HFFc6 (cell line): ENCODE measurements at regions not wholly inside any gene's neighbourhood (a gene's known extent, or its start where the extent isn't known, plus 50 kb on each side); places are given as distances from the start of the nearest gene placed in this dataset.

Source experiments
- DNase-seq: peaks from one replicate; pipeline ENCODE4 v3.0.0-alpha.2; 2018
- H3K27ac Mint-ChIP-seq: 2 replicates; pipeline ENCODE4 v1.8.0; 2020; ENCODE audit warnings: mild to moderate bottlenecking, mixed read lengths
- H3K27me3 Mint-ChIP-seq: 2 replicates; pipeline ENCODE4 v1.8.0; 2021; ENCODE audit warnings: mild to moderate bottlenecking, moderate library complexity, mixed read lengths; ENCODE audit not compliant: insufficient read depth
- H3K36me3 Mint-ChIP-seq: 2 replicates; pipeline ENCODE4 v1.8.0; 2021; ENCODE audit warnings: low read depth, mixed read lengths
- H3K4me1 Mint-ChIP-seq: 2 replicates; pipeline ENCODE4 v1.8.0; 2020; ENCODE audit warnings: low read depth, mixed read lengths
- H3K4me3 Mint-ChIP-seq: 2 replicates; pipeline ENCODE4 v1.8.0; 2020; ENCODE audit warnings: mild to moderate bottlenecking, moderate library complexity, mixed read lengths
- H3K9me3 Mint-ChIP-seq: 2 replicates; pipeline ENCODE4 v1.8.0; 2020; ENCODE audit warnings: mild to moderate bottlenecking, mixed read lengths
- CTCF ChIP-seq: fragments of 200-600 bp; sonication (generic); IDR thresholded peaks from 2 replicates; pipeline ENCODE4 v1.5.0; 2021; ENCODE audit warnings: antibody characterized with exemption, mild to moderate bottlenecking

GRCh38 chr6:14397518-14397901 is 279.9 kb downstream of the CD83 start:
- no peaks in the 10 kb centered on the region for H3K9me3 Mint-ChIP-seq
- H3K4me1 Mint-ChIP-seq: peaks cover 9% of the 10 kb centered on the region
- H3K36me3 Mint-ChIP-seq: no peaks in the 10 kb centered on the region
- H3K4me3 Mint-ChIP-seq: no peak overlapping the region
- peaks cover 13% of the 10 kb centered on the region for H3K27me3 Mint-ChIP-seq
- no peak for DNase-seq
- no peak for TF ChIP-seq CTCF
- H3K27ac Mint-ChIP-seq: no peak overlapping the region

GRCh38 chr6:14398953-14399352 is 281.4 kb downstream of the CD83 start:
- Mint-ChIP-seq H3K27me3 (peaks cover 10% of the 10 kb centered on the region), H3K4me3 (no peak overlapping the region), H3K9me3 (no peaks in the 10 kb centered on the region), H3K27ac (no peak overlapping the region), H3K36me3 (no peaks in the 10 kb centered on the region), H3K4me1 (peaks cover 9% of the 10 kb centered on the region)
- DNase-seq: no peak
- no peak for TF ChIP-seq CTCF

- Mint-ChIP-seq H3K4me1 (peaks cover 9% of the 10 kb centered on the region), H3K9me3 (no peaks in the 10 kb centered on the region), H3K27ac (no peak overlapping the region)
Measured at GRCh38 chr6:14399635-14400034, 282.1 kb downstream of the CD83 start.

GRCh38 chr6:14401246-14401645 is 283.7 kb downstream of the CD83 start:
- no peak overlapping the region for H3K27ac Mint-ChIP-seq
- peaks cover 15% of the 10 kb centered on the region for H3K27me3 Mint-ChIP-seq
- H3K9me3 Mint-ChIP-seq: no peaks in the 10 kb centered on the region
- TF ChIP-seq CTCF: no peak
- H3K4me3 Mint-ChIP-seq: no peak overlapping the region
- no peaks in the 10 kb centered on the region for H3K36me3 Mint-ChIP-seq
- no peak for DNase-seq
- peaks cover 9% of the 10 kb centered on the region for H3K4me1 Mint-ChIP-seq

More at GRCh38 chr6:14399635-14400034, 282.1 kb downstream of the CD83 start:
- no peak for TF ChIP-seq CTCF
- DNase-seq: no peak
- H3K27me3 Mint-ChIP-seq: peaks cover 8% of the 10 kb centered on the region
- no peaks in the 10 kb centered on the region for H3K36me3 Mint-ChIP-seq
- H3K4me3 Mint-ChIP-seq: no peak overlapping the region

GRCh38 chr6:14406614-14407331 is 289.2 kb downstream of the CD83 start:
- no peaks in the 10 kb centered on the region for H3K4me1 Mint-ChIP-seq
- no peak overlapping the region for H3K27ac Mint-ChIP-seq
- H3K36me3 Mint-ChIP-seq: no peaks in the 10 kb centered on the region
- no peak for DNase-seq
- no peak for TF ChIP-seq CTCF
- H3K27me3 Mint-ChIP-seq: peaks cover 10% of the 10 kb centered on the region
- no peaks in the 10 kb centered on the region for H3K9me3 Mint-ChIP-seq
- no peak overlapping the region for H3K4me3 Mint-ChIP-seq

GRCh38 chr6:14408446-14408845 is 290.9 kb downstream of the CD83 start:
- Mint-ChIP-seq H3K9me3 (no peaks in the 10 kb centered on the region), H3K27me3 (peaks cover 11% of the 10 kb centered on the region), H3K27ac (no peak overlapping the region), H3K36me3 (no peaks in the 10 kb centered on the region), H3K4me1 (no peaks in the 10 kb centered on the region), H3K4me3 (no peak overlapping the region)
- no peak for DNase-seq
- TF ChIP-seq CTCF: no peak
